Sigmoid colon (tissue), 6 donors: ENCODE measurements at regions not wholly inside any gene's neighbourhood (a gene's known extent, or its start where the extent isn't known, plus 50 kb on each side); places are given as distances from the start of the nearest gene placed in this dataset.

Source experiments
- DNase-seq: peaks from one replicate; pipeline ENCODE4 v3.0.0-alpha.2; 2019
- H3K27ac ChIP-seq, 4 donors: fragments of 200-600 bp; sonication (generic); one replicate each; pipeline ENCODE4 v1.5.1; 2016 to 2019; ENCODE audit warnings: mild to moderate bottlenecking in 1 of 4
- H3K27me3 ChIP-seq, 3 donors: fragments of 200-600 bp; sonication (generic); one replicate each; pipeline ENCODE4 v1.5.1; 2019; ENCODE audit warnings: mild to moderate bottlenecking in 1 of 3
- H3K36me3 ChIP-seq, 4 donors: fragments of 200-600 bp; sonication (generic); one replicate each; pipeline ENCODE4 v1.5.1; 2016 to 2019
- H3K4me1 ChIP-seq, 4 donors: fragments of 200-600 bp; sonication (generic); one replicate each; pipeline ENCODE4 v1.5.1; 2017 to 2019
- H3K4me3 ChIP-seq, 4 donors: fragments of 200-600 bp; sonication (generic); one replicate each; pipeline ENCODE4 v1.5.1; 2017 to 2019; ENCODE audit warnings: mild to moderate bottlenecking in 2 of 4, moderate library complexity in 1 of 4
- H3K9me3 ChIP-seq, 4 donors: fragments of 200-600 bp in 3 of 4; sonication (generic) in 3 of 4; one replicate each; pipeline versions ENCODE4 v1.5.1 to v1.6.1; 2013 to 2019
- CTCF ChIP-seq, 4 experiments: fragments of 450-650 bp in 3 of 4; fragments of 200-600 bp in 1 of 4; IDR thresholded peaks; one replicate each; pipeline ENCODE4 v1.5.1; 2016 to 2019; ENCODE audit warnings: antibody characterized with exemption in 4 of 4, mild to moderate bottlenecking in 3 of 4, moderate library complexity in 2 of 4
- EP300 ChIP-seq, 4 donors: sonication (generic); formaldehyde crosslinking; IDR thresholded peaks; one replicate each; pipeline ENCODE4 v1.6.1; 2017; ENCODE audit warnings: antibody characterized with exemption in 4 of 4
- POLR2A ChIP-seq, 2 donors: fragments of 450-650 bp; IDR thresholded peaks; one replicate each; pipeline ENCODE4 v1.6.1; 2016; ENCODE audit warnings: antibody characterized with exemption in 2 of 2, mild to moderate bottlenecking in 2 of 2, moderate library complexity in 2 of 2
- POLR2AphosphoS5 ChIP-seq, 4 donors: sonication (generic); formaldehyde crosslinking; IDR thresholded peaks; one replicate each; pipeline ENCODE4 v1.6.1; 2017; ENCODE audit warnings: antibody characterized with exemption in 4 of 4
- WGBS, 2 donors: extraction: QIAGEN DNeasy Blood & Tissue Kit; methylation state at CpG; one replicate each; pipeline ENCODE4 v1.1.7; 2013; 5-methylcytosine and 5-hydroxymethylcytosine counted together
- intact Hi-C: fragments of 100-400 bp; cut with DNase I; formaldehyde crosslinking; loops from one replicate; pipeline ENCODE4 v1.15.1; 2023
- donor health status: healthy with polysubstance abuse.
- donor health status: healthy.

DNA sequence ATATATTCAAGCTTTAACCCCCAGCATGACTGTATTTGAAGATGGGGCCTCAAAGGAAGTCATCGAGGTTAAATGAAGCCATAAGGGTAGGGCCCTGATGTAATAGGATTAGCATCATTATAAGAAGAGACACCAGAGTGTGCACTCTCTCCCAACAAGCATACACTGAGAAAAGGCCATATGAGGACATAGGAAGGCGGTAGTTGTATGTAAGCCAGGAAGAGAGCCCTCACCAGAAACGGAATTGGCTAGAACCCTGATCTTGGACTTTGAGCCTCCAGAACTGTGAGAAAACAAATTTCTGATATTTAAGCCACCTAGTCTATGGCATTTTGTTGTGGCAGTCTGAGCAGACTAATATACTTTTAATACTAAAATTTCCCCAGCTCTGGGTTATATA lies 150.1 kb upstream of the STXBP5 start:
- 74 to 83% methylated on average over 3 of the region's 3 CpGs for WGBS, 2 donors
- intact Hi-C loops: no loop called here
- DNase-seq: no peak
- no peak for TF ChIP-seq POLR2AphosphoS5 (IDR thresholded peaks at IDR 0.05)
- no peak for TF ChIP-seq CTCF (IDR thresholded peaks at IDR 0.05)
- TF ChIP-seq POLR2A (IDR thresholded peaks at IDR 0.05): no peak
- TF ChIP-seq EP300 (IDR thresholded peaks at IDR 0.05): no peak
- Histone ChIP-seq H3K9me3 (no peaks in the 10 kb centered on the region), H3K4me1 (peaks cover 2 to 12% (median 8%) of the 10 kb centered on the region in 4 donors), H3K27ac (no peak overlapping the region), H3K4me3 (no peak overlapping the region), H3K27me3 (no peaks in the 10 kb centered on the region), H3K36me3 (no peaks in the 10 kb centered on the region)

DNA sequence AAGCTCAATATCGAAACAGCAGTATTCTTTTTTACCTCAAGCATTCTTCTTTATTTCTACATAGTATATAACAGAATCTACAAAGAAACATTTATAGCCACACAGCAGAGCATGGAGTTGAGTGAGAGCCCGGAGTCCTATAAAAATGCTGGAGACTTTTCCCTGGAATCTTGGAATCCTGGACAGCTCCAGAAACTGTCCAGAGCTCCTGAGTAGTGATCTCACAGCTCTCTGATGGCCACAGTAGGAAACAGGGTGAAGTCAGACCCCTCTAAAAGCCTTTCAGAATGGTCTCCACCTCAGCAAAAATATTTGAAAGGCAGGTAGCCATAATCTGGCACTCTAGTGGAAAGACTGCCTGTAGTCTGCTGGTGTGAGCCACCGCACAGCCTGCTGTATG lies 149.3 kb upstream of the STXBP5 start:
- TF ChIP-seq CTCF (IDR thresholded peaks at IDR 0.05): no peak
- no peak for TF ChIP-seq EP300 (IDR thresholded peaks at IDR 0.05)
- no peak for TF ChIP-seq POLR2AphosphoS5 (IDR thresholded peaks at IDR 0.05)
- TF ChIP-seq POLR2A (IDR thresholded peaks at IDR 0.05): no peak
- no peaks in the 10 kb centered on the region for H3K9me3 ChIP-seq
- no peaks in the 10 kb centered on the region for H3K27me3 ChIP-seq
- WGBS, 2 donors: 92 to 94% methylated on average over 3 of the region's 3 CpGs
- H3K4me1 ChIP-seq: peaks cover 2 to 12% (median 8%) of the 10 kb centered on the region in 4 donors
- intact Hi-C loops: no loop called here
- no peak overlapping the region for H3K27ac ChIP-seq
- no peaks in the 10 kb centered on the region for H3K36me3 ChIP-seq
- DNase-seq: no peak
- H3K4me3 ChIP-seq: no peak overlapping the region

DNA sequence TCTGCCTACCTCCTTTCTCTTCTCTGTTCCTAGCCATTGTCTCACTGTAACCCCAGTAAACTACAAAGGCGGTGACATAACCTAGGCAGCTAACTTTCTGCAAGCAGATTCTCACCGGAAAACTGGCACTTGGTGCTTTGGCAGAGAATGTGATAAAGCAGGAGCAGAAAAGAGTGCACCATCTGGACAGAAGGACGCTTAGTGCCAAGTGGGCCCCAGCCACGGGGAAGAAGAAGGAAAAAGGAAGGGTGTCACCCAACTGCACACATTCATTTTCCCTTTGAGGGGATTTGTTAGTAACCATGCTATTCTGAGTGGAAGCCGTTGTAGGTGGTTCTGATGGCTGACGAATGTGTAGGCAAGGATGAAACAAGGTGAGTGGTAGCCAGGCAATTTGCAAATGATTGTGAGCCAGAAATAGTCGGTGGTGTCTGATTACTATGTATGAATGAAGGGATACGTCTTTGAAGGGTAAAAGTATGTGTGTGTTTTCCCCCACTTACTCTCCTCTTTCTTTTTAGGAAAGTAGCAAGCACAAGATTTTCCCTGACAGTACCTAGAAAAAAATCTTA lies 148.3 kb upstream of the STXBP5 start:
- Histone ChIP-seq H3K27me3 (no peaks in the 10 kb centered on the region), H3K4me1 (peaks cover 2 to 12% (median 8%) of the 10 kb centered on the region in 4 donors), H3K9me3 (no peaks in the 10 kb centered on the region), H3K27ac (no peak overlapping the region), H3K36me3 (no peaks in the 10 kb centered on the region), H3K4me3 (no peak overlapping the region)
- WGBS, 2 donors: 83 to 91% methylated on average over 8 of the region's 8 CpGs
- no peak for DNase-seq
- intact Hi-C loops: no loop called here
- TF ChIP-seq CTCF (IDR thresholded peaks at IDR 0.05): no peak
- TF ChIP-seq POLR2A (IDR thresholded peaks at IDR 0.05): no peak
- TF ChIP-seq POLR2AphosphoS5 (IDR thresholded peaks at IDR 0.05): no peak

DNA sequence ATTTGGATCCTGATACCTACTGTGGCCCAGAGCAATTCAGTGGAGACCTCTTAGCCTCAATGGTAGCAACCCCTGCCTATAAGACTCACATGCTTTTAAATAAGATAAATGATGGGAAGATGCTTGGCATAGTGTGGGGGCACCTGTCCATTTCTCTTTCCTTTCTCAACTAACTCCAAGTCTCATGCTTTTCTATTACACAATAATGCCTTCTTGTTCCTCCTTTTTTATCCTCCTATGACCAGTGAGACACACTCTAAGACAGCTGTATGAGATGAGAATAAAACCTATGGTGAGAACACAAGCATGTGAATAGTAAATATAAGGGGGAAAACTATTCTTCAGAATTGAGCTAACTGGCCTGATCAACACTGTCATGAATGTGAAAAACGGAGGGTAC lies 147.0 kb upstream of the STXBP5 start:
- no peak for DNase-seq
- Histone ChIP-seq H3K4me1 (peaks cover 2 to 12% (median 8%) of the 10 kb centered on the region in 4 donors), H3K4me3 (no peak overlapping the region), H3K36me3 (no peaks in the 10 kb centered on the region), H3K9me3 (no peaks in the 10 kb centered on the region), H3K27me3 (no peaks in the 10 kb centered on the region), H3K27ac (no peak overlapping the region)
- WGBS, 2 donors: 76 to 81% methylated on average over 1 of the region's 1 CpG
- TF ChIP-seq POLR2AphosphoS5 (IDR thresholded peaks at IDR 0.05): no peak
- TF ChIP-seq CTCF (IDR thresholded peaks at IDR 0.05): no peak
- TF ChIP-seq EP300 (IDR thresholded peaks at IDR 0.05): no peak
- no peak for TF ChIP-seq POLR2A (IDR thresholded peaks at IDR 0.05)
- intact Hi-C loops: no loop called here

DNA sequence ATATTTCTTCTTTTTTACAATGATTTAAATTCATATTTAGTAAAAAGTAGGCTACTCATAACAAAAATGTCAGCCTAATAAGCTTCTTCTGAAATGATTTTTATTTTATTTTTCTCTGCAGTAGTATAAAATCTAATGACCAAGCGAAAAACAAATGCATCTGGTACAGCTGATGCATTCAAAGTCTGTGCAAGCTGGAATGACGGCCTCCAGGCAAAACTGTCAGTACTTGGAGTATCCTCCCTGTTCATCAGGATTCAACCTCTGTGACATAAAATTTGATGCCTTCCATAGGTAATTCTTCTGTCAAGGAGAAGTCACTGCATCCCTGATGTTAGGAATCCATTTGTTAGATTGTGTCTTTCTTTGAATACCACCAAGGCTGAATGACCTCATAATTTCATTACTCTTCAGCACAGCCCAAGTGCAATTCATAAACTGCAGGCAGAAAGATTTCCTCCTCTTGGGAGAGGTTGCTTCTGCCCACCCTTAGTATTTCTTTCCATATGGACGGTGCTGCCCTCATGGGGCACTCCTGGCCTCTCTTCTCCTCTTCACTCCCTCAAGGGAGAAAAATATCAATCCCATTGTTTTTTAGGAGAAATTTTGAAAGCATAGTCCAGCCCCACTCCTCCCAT lies 146.4 kb upstream of the STXBP5 start:
- H3K4me1 ChIP-seq: peaks cover 2 to 12% (median 8%) of the 10 kb centered on the region in 4 donors
- H3K27me3 ChIP-seq: no peaks in the 10 kb centered on the region
- no peaks in the 10 kb centered on the region for H3K9me3 ChIP-seq
- no peak overlapping the region for H3K27ac ChIP-seq
- H3K36me3 ChIP-seq: no peaks in the 10 kb centered on the region
- DNase-seq: no peak
- intact Hi-C loops: no loop called here
- 83 to 89% methylated on average over 3 of the region's 3 CpGs for WGBS, 2 donors
- no peak for TF ChIP-seq POLR2A (IDR thresholded peaks at IDR 0.05)
- no peak for TF ChIP-seq POLR2AphosphoS5 (IDR thresholded peaks at IDR 0.05)
- no peak for TF ChIP-seq CTCF (IDR thresholded peaks at IDR 0.05)
- TF ChIP-seq EP300 (IDR thresholded peaks at IDR 0.05): no peak
- no peak overlapping the region for H3K4me3 ChIP-seq
